ENCODE measurements at regions not wholly inside any gene's neighbourhood (a gene's known extent, or its start where the extent isn't known, plus 50 kb on each side); places are given as distances from the start of the nearest gene placed in this dataset.

GRCh38 chr13:100808330-100809128 lies 133.9 kb upstream of the TMTC4 start:
- no peak for TF ChIP-seq REST (IDR thresholded peaks at IDR 0.05; ENCODE audit: insufficient replicate concordance, low read depth)
- TF ChIP-seq CTCF (IDR thresholded peaks at IDR 0.05; ENCODE audit: insufficient read depth, low read length) = no peak
- no peak for TF ChIP-seq POLR2AphosphoS5 (IDR thresholded peaks at IDR 0.05; ENCODE audit: low read depth)
- TF ChIP-seq SPI1 (IDR thresholded peaks at IDR 0.05; ENCODE audit: borderline replicate concordance, low read depth) = no peak
- no peak for TF ChIP-seq GABPA (IDR thresholded peaks at IDR 0.05; ENCODE audit: low read depth)
- no peak overlapping the region for H3K4me3 ChIP-seq (replicated peaks; ENCODE audit: insufficient read depth, low read length)
- no peak overlapping the region for H3K27ac ChIP-seq (replicated peaks)
- no peak for DNase-seq (ENCODE audit: low read depth in 1 of 2, low spot score in 1 of 2)
- H3K27me3 ChIP-seq (ENCODE audit: insufficient read depth, poor library complexity, severe bottlenecking) = peaks cover 6% of the 10 kb centered on the region

GRCh38 chr13:100803091-100803490 lies 128.5 kb upstream of the TMTC4 start:
- TF ChIP-seq GABPA (IDR thresholded peaks at IDR 0.05; ENCODE audit: low read depth) = no peak
- no peak for TF ChIP-seq CTCF (IDR thresholded peaks at IDR 0.05; ENCODE audit: insufficient read depth, low read length)
- TF ChIP-seq SPI1 (IDR thresholded peaks at IDR 0.05; ENCODE audit: borderline replicate concordance, low read depth) = no peak
- TF ChIP-seq POLR2AphosphoS5 (IDR thresholded peaks at IDR 0.05; ENCODE audit: low read depth) = no peak
- TF ChIP-seq REST (IDR thresholded peaks at IDR 0.05; ENCODE audit: insufficient replicate concordance, low read depth) = no peak
- Histone ChIP-seq H3K27ac (replicated peaks) (no peak overlapping the region), H3K4me3 (replicated peaks; ENCODE audit: insufficient read depth, low read length) (no peak overlapping the region), H3K27me3 (ENCODE audit: insufficient read depth, poor library complexity, severe bottlenecking) (peaks cover 6% of the 10 kb centered on the region)
- no peak for DNase-seq (ENCODE audit: low read depth in 1 of 2, low spot score in 1 of 2)

GRCh38 chr13:100800283-100800875 lies 125.8 kb upstream of the TMTC4 start:
- DNase-seq (ENCODE audit: low read depth in 1 of 2, low spot score in 1 of 2) = no peak
- Histone ChIP-seq H3K4me3 (replicated peaks; ENCODE audit: insufficient read depth, low read length) (no peak overlapping the region), H3K27me3 (ENCODE audit: insufficient read depth, poor library complexity, severe bottlenecking) (no peaks in the 10 kb centered on the region), H3K27ac (replicated peaks) (no peak overlapping the region)
- TF ChIP-seq GABPA (IDR thresholded peaks at IDR 0.05; ENCODE audit: low read depth) (no peak), POLR2AphosphoS5 (IDR thresholded peaks at IDR 0.05; ENCODE audit: low read depth) (no peak), SPI1 (IDR thresholded peaks at IDR 0.05; ENCODE audit: borderline replicate concordance, low read depth) (no peak), REST (IDR thresholded peaks at IDR 0.05; ENCODE audit: insufficient replicate concordance, low read depth) (no peak), CTCF (IDR thresholded peaks at IDR 0.05; ENCODE audit: insufficient read depth, low read length) (no peak)
